ENCODE measurements at regions not wholly inside any gene's neighbourhood (a gene's known extent, or its start where the extent isn't known, plus 50 kb on each side); places are given as distances from the start of the nearest gene placed in this dataset.

DNA sequence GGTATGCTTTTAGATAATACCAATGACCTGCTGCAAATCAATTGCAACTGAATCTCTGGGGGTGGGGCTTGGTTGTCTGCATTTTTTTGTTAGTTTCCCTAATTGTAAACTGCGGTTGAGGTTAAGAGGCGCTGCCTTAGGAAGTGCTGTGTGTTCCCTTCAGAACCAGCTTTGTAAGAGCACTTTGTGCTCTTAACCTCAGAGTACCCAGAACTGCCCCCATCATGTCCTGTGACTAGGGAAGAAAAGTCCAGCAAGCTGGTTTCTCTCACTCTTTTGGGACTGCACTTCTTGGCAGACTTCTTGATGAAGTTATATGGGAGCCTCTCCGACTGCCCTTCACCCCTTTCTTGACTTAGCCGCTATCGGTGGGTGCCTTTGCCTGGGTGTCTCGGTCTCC is 245.5 kb upstream of the CXCR4 start:
- DNase-seq, result no peak

- DNase-seq, result peak; percentile 74
Observed at GRCh38 chr2:136362676-136363390, 244.9 kb upstream of the CXCR4 start.

DNA sequence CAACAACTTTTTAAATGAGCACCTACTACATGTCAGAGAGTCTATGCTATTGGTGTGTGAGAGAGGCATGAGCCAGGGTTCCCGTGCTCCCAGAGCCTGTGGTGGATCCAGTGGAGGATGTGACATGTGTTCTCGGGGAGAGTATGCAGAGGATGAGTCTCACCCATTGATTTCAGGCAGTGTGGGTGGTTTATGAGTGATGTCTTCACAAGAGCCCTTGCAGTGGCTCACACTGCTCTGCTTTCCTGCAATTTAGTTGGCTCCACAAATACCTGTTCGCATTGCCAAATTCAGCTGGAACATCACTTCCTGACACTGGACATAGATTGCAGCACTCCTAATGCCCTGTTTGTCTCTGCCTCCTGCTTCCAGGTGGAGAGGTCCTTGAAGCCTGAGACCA is 243.6 kb upstream of the CXCR4 start:
- DNase-seq, result no peak

DNA sequence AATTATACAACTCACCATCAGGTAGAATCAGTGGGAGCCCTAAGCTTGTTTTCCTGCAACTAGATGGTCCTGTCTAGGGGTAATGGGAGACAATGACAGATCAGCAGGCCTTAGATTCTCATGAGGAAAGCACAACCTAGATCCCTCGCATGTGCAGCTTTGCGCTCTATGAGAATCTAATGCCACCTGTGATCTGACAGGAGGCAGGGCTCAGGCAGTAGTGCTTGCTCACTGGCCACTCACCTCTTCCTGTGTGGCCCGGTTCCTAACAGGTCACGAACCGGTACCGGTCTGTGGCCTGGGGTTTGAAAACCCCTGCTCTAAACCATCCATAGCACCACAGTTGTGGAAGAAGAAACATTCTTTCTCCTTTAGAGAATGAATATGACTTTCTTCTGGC is 242.8 kb upstream of the CXCR4 start:
- no peak for DNase-seq

DNA sequence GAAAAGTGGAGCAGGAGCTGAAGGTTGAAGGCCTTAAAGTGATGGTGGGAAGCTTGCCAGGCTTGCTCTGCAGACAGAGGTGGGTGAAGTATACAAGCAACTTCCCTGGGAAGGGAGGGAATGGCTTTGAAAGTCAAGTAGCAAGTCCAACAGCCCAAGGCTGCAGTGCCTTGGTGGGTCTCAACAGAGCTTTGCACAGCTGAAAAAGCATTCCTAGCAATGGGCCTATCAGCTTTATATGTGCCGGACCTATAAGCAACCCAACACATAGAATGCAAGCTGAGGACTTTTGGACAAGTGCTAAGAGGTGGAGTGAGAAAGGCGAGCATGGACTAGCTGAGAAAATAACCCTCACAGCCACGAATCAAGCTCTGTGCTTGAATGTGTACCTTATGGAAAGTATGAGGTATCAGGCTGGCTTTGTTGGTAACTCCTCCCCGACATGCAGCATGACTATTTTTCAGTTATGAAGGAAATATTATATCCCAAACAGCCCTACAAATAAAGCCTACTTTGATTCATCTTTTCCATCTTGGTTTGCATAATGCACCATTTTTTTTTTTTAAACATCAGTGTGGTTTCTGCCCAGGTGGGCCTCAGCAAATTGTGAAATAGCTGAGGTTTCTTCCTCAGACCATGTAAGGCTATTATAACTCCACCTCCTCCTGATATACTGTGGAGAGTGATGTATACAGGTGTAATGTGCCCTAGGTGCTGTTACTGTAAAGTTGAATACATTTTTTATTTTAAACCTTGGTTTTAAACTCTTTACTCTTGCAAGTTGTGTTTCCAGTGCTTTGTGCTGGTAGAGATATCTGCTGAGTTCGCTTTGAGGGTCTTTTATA is 241.4 kb upstream of the CXCR4 start:
- DNase-seq, result no peak

- DNase-seq, result no peak
Observed at GRCh38 chr2:136358576-136358975, 240.6 kb upstream of the CXCR4 start.

DNA sequence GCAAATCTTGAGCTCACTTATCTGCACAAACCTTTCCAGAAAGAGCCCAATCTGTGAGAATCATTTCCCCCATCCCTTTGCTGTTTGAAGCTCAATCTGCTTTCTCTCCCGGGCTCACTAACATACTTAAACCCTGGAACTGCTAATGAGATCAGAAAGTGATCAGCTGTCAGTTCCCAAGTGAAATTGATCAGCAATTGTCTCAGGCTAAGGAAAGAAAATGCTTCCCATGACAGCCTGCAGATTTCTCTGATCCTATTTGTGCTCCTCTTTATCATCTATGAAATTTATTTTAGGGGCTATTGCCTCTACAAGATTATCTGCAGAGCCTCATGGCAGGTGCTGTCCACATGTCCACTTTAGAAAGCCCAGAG is 239.0 kb upstream of the CXCR4 start:
- DNase-seq, result no peak

DNA sequence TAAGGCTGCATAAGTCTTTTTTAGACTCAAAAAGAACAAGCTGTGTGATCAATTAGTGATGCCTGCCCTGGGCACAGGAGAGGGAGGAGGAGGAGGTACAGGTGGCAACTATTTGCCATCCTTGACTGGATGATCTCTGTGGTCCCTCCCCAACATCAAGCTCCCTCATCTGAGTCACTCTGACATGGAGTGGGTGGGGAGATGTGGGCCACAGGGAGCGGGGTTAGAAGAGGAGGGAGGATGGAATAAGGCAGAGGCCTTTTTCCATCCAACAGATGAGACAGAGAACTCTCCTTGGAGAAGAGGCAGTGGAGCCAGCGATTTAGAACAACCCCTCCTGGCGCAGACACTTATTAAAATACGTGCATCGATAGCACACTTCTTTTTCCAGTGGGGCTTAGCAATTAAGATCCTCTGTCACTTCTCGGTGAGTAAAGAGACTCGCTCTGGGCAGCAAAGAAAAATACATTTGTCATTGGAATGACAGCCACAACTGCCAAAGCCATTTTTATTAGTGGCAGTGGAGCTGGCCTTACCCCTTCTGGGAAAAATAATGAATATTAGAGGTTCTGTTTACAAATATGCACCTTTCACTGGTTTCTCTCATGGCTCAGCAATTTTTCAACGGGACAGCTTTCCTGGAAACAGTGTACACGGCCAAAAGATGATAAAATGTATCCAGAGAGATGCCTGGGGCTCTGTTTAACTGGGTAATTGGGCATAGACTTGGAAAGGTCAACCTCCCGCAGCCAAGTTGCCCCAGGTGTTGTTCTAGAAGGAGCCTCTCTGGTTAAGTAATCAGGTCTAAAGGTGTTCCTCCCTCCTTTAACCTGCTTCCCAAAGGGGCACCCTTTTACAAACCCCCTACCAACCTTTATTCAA is 238.4 kb upstream of the CXCR4 start:
- DNase-seq, result no peak

GRCh38 chr2:136351684-136352083 is 233.7 kb upstream of the CXCR4 start:
- DNase-seq, result no peak

- DNase-seq, result no peak
Observed at GRCh38 chr2:136347981-136348380, 230.0 kb upstream of the CXCR4 start.

DNA sequence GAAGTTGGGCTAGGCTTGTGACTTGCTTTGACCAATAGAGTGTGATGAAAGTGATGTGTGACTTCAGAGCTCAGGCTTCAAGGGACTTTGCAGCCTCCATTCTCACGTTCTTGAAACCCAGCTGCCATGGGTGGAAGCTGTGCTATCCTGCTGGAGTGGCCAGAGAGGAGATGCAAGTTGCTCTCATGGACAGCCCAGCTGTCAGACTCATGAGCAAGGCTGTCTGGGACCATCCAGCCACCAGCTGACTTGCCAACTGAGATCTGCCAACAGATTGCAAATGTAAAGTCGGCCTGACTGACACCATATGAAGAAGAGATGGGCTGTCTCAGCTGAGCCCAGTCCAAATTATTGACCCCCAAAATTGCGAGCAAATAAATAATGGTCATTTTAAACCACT is 226.4 kb upstream of the CXCR4 start:
- DNase-seq, result no peak

DNA sequence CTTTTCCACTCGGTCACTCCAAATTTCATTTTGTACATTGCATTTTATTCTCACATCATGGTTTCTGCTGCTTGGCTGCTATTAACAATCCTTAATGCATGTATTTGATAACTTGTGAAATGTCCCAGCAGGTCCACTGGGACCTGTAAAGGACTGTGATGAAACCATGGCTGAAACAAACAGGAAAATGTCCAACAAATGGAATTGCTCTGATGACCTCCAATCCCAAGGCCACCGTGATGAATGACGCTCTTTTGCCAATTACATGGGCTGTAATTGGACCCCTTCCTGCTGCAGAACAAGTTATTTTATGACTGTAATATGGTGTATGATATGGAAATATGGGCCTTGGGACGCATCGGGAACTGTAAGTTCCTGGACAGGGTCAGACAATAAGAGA is 224.2 kb upstream of the CXCR4 start:
- no peak for DNase-seq

DNA sequence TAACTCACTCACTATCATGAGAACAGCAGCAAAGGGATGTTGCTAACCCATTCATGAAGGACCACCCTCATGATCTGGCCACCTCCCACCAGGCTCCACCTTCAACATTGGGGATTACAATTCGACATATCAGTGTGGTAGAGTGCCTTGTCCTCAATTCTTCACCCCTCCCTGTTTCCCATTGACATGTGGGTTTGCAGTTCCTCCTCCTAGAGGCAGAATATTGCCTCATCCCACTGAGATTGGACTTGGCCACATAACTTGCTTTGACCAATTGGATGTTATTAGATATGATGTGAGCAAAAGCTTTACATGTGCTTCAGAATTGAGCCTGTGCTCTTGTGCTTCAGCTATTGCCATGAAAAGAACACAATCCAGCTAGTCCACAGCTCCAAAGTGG is 217.0 kb upstream of the CXCR4 start:
- DNase-seq, result no peak

DNA sequence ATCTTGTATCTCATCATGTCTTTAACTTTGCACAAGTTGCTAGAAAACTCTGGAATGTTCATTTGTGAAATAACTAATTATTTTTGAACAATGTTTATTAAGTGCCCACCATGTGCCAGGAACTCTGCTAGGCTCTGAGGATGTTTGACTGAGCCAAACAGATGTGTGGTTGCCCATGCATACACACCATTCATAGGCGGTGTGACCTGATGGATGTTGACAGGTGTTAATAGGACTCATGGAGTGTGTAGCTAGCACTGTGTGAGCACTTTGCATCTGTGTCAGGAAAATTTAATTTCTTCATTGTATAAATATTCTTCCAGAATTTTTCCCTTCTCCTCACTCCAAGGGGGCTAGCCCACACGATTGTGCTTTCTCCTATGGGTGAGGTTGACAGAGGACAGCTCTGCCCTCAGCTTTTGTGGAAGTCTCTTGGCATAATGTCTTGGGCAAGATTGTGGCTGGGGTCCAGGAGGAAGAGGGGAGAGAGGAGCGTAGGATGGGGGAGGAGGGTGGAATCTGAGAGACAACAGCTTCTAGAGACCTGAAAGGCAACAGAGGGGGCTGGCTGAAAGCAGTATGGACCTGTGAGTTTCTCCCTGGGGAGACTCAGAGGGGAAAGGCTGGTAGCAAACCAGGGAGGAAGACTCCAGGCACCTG is 214.6 kb upstream of the CXCR4 start:
- DNase-seq, result no peak

DNA sequence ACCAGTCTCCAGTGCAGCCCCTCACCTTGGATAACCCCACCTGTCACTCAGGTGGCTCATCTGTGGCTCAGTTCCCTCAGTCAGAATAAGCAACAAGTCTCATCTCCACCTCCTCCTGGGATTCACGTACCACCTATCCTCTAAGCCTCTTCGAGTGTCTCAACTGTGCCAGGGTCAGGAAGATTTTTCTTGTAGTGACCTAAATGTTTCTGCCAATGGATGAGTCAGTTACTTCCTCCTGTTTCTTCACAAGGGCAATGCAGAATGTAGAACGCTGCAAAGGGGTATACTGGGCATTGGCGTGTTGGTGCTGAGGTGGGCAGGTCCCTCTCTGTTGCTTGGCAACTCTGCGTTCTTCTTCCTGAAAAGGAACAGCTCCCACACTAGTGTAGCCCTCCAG is 213.3 kb upstream of the CXCR4 start:
- no peak for DNase-seq

GRCh38 chr2:136328207-136328795 is 210.4 kb upstream of the CXCR4 start:
- no peak for DNase-seq

DNA sequence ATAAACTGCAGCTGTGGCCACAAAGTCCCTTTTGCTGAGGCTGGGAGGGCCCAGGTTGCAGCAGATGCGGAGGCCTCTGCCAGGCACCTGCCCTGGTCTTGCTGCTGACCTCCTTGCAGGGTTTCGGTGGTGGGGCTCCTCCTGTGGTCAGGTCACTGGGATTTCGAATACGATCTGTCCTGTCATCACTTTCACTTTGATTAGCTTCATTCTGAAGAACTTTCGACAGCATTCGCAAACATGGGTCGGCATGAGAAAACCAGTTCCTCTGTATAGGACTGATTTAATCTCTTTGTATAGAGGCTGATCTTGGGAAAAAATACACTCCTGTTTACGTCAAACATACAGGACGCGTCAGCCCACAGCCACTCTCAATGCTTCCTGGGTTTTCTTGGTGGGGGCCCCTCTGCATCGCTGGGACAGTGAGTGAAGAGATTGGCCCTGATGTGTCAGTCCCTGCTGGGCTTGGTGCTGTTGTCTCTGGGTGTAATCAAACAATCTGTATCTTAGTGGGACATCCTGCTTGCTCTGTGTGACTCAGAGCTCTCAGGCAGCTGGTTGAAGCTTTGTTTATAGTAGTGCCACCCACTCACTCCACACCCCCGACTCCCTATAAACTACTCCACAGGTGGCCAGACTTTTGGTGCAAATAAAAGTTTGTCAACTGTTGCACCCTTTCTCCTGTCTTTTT is 209.4 kb upstream of the CXCR4 start:
- peak; percentile 96 for DNase-seq

- DNase-seq, result peak; percentile 34
Observed at GRCh38 chr2:136325844-136326331, 207.9 kb upstream of the CXCR4 start.

GRCh38 chr2:136324966-136325365 is 207.0 kb upstream of the CXCR4 start:
- no peak for DNase-seq

GRCh38 chr2:136323935-136324334 is 206.0 kb upstream of the CXCR4 start:
- no peak for DNase-seq

DNA sequence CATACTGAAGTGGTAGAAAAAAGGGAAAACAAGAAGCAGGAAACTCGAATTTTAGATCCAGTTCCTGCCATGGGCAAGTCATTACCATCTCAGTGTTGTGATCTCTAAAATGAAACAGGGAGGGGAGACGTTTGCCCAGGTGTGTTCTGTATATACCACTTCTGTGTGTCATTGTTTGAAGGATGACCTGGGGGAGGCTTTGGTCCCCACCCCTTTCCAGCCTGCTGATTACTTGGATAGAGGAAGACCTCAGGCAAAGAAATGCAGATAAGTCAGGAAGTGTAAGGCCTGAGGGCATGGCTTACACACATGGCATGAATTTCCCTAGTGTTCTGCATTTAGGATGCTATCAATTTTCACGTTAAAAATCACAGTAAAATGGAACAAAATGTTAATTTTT is 205.2 kb upstream of the CXCR4 start:
- DNase-seq, result no peak

DNA sequence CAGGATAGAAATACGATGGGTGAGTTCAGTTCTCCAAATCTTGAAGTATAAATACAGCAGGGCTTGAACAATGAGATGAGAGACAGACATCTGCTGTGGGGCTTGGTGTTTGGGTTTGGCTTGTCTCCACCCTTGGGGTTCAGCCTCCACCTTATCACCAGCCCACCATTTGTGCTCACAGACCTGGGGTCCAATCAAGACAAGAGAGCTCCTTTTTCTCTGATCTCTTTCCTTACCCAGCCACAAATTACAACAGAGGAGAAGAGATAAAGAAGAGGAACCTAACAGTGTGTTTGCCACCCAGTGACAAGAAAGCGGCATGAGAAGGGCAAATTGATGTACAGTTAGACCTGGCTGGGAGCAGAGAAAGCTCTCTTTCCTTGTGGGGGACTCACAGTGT is 204.5 kb upstream of the CXCR4 start:
- DNase-seq, result no peak
